ENCODE measurements at regions not wholly inside any gene's neighbourhood (a gene's known extent, or its start where the extent isn't known, plus 50 kb on each side); places are given as distances from the start of the nearest gene placed in this dataset.

- DNase-seq (ENCODE audit: low read depth in 1 of 2, low spot score in 1 of 2), result no peak
- TF ChIP-seq REST (IDR thresholded peaks at IDR 0.05; ENCODE audit: insufficient replicate concordance, low read depth) (no peak), SPI1 (IDR thresholded peaks at IDR 0.05; ENCODE audit: borderline replicate concordance, low read depth) (no peak), GABPA (IDR thresholded peaks at IDR 0.05; ENCODE audit: low read depth) (no peak), POLR2AphosphoS5 (IDR thresholded peaks at IDR 0.05; ENCODE audit: low read depth) (no peak)
- TF ChIP-seq, protein P1, sequence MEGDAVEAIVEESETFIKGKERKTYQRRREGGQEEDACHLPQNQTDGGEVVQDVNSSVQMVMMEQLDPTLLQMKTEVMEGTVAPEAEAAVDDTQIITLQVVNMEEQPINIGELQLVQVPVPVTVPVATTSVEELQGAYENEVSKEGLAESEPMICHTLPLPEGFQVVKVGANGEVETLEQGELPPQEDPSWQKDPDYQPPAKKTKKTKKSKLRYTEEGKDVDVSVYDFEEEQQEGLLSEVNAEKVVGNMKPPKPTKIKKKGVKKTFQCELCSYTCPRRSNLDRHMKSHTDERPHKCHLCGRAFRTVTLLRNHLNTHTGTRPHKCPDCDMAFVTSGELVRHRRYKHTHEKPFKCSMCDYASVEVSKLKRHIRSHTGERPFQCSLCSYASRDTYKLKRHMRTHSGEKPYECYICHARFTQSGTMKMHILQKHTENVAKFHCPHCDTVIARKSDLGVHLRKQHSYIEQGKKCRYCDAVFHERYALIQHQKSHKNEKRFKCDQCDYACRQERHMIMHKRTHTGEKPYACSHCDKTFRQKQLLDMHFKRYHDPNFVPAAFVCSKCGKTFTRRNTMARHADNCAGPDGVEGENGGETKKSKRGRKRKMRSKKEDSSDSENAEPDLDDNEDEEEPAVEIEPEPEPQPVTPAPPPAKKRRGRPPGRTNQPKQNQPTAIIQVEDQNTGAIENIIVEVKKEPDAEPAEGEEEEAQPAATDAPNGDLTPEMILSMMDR (IDR thresholded peaks at IDR 0.05; ENCODE audit: insufficient read depth, low read length), result no peak
- no peak overlapping the region for H3K4me3 ChIP-seq (replicated peaks; ENCODE audit: insufficient read depth, low read length)
Observed at GRCh38 chr16:64215730-64216129, 906.1 kb downstream of the CDH11 start.

DNA sequence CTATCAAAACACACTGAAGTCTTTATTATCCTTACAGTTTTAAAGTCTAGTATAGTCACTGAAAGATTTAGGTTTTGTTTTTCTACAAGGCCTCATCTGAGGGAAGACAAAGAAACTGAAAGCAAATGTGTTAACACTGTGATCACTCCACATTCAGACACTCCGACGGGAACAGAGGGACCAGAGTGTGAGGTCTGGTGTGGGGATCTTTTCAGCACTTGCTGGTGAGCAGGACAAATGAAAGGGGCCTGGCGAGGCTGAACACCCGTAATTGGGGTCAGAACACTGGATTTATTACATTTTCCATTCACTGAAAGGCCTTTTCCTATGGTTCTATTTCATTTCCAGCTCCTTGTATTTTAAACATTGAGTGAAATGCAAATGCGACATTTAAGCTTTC lies 910.5 kb downstream of the CDH11 start:
- no peak for DNase-seq (ENCODE audit: low read depth in 1 of 2, low spot score in 1 of 2)
- no peak for TF ChIP-seq REST (IDR thresholded peaks at IDR 0.05; ENCODE audit: insufficient replicate concordance, low read depth)
- no peak for TF ChIP-seq GABPA (IDR thresholded peaks at IDR 0.05; ENCODE audit: low read depth)
- H3K27me3 ChIP-seq (ENCODE audit: insufficient read depth, poor library complexity, severe bottlenecking), result peaks cover 2% of the 10 kb centered on the region

More at GRCh38 chr16:64215730-64216129, 906.1 kb downstream of the CDH11 start:
- Histone ChIP-seq H3K27me3 (ENCODE audit: insufficient read depth, poor library complexity, severe bottlenecking) (peaks cover 2% of the 10 kb centered on the region), H3K27ac (replicated peaks) (no peak overlapping the region)

GRCh38 chr16:64206862-64207261 lies 915.0 kb downstream of the CDH11 start:
- no peak for TF ChIP-seq POLR2AphosphoS5 (IDR thresholded peaks at IDR 0.05; ENCODE audit: low read depth)
- no peak for TF ChIP-seq GABPA (IDR thresholded peaks at IDR 0.05; ENCODE audit: low read depth)
- TF ChIP-seq, protein P1 (IDR thresholded peaks at IDR 0.05; ENCODE audit: insufficient read depth, low read length), result no peak
- no peak for TF ChIP-seq SPI1 (IDR thresholded peaks at IDR 0.05; ENCODE audit: borderline replicate concordance, low read depth)
- no peak for TF ChIP-seq REST (IDR thresholded peaks at IDR 0.05; ENCODE audit: insufficient replicate concordance, low read depth)
- Histone ChIP-seq H3K27ac (replicated peaks) (no peak overlapping the region), H3K4me3 (replicated peaks; ENCODE audit: insufficient read depth, low read length) (no peak overlapping the region), H3K27me3 (ENCODE audit: insufficient read depth, poor library complexity, severe bottlenecking) (peaks cover 1% of the 10 kb centered on the region)
- DNase-seq (ENCODE audit: low read depth in 1 of 2, low spot score in 1 of 2), result no peak

More for the DNA sequence above, 910.5 kb downstream of the CDH11 start:
- Histone ChIP-seq H3K27ac (replicated peaks) (no peak overlapping the region), H3K4me3 (replicated peaks; ENCODE audit: insufficient read depth, low read length) (no peak overlapping the region)

All from HL-60 (cell line).